H1 (cell line): ENCODE measurements at regions not wholly inside any gene's neighbourhood (a gene's known extent, or its start where the extent isn't known, plus 50 kb on each side); places are given as distances from the start of the nearest gene placed in this dataset.

Source experiments
- EP300 ChIP-seq, 2 experiments: IDR thresholded peaks; 1 replicate in 1 of 2; 2 replicates in 1 of 2; pipeline ENCODE4 v1.6.1; 2011 to 2012; ENCODE audit warnings: low read depth in 2 of 2, low read length in 2 of 2, mild to moderate bottlenecking in 2 of 2, borderline replicate concordance in 1 of 2, inconsistent platforms in 1 of 2, moderate library complexity in 1 of 2
- EZH2 ChIP-seq: fragments of 200-600 bp; sonication (generic); IDR thresholded peaks from 2 replicates; pipeline ENCODE4 v1.7.1; 2012; ENCODE audit warnings: low read depth, mild to moderate bottlenecking, moderate library complexity, low read length, inconsistent platforms; ENCODE audit not compliant: severe bottlenecking
- HDAC2 ChIP-seq, 2 experiments: fragments of 300-600 bp in 1 of 2; sonication (generic) in 1 of 2; IDR thresholded peaks; 2 replicates each; pipeline ENCODE4 v1.6.1; 2011 to 2012; ENCODE audit warnings: low read depth in 2 of 2, low read length in 2 of 2, mild to moderate bottlenecking in 2 of 2, moderate library complexity in 2 of 2, borderline replicate concordance in 1 of 2, inconsistent platforms in 1 of 2
- JUND ChIP-seq: IDR thresholded peaks from 2 replicates; pipeline ENCODE4 v1.6.1; 2011; ENCODE audit warnings: mild to moderate bottlenecking, improper control_type of control experiment, low read length
- KDM4A ChIP-seq: IDR thresholded peaks from one replicate; pipeline ENCODE4 v1.7.1; 2012; ENCODE audit warnings: low read depth, mild to moderate bottlenecking, moderate library complexity, low read length, inconsistent platforms; ENCODE audit not compliant: severe bottlenecking
- KDM5A ChIP-seq: fragments of 200-600 bp; IDR thresholded peaks from 2 replicates; pipeline ENCODE4 v1.7.1; 2012; ENCODE audit warnings: mild to moderate bottlenecking, low read length, inconsistent platforms, mixed read lengths
- POLR2AphosphoS5 ChIP-seq: IDR thresholded peaks from 2 replicates; pipeline ENCODE4 v1.6.1; 2011; ENCODE audit warnings: low read depth, low read length
- SIX5 ChIP-seq: IDR thresholded peaks from 2 replicates; pipeline ENCODE4 v1.6.1; 2011; ENCODE audit warnings: mild to moderate bottlenecking, low read depth, low read length
- TEAD4 ChIP-seq: IDR thresholded peaks from 2 replicates; pipeline ENCODE4 v1.6.1; 2012; ENCODE audit warnings: low read depth, low read length, inconsistent platforms, mixed read lengths
- USF2 ChIP-seq: IDR thresholded peaks from 2 replicates; pipeline ENCODE4 v1.6.1; 2011; ENCODE audit warnings: low read length, improper control_type of control experiment
- TF ChIP-seq, protein P1 (sequence below): fragments of 300-600 bp; sonication (generic); IDR thresholded peaks from 2 replicates; pipeline ENCODE4 v1.7.1; 2012; ENCODE audit warnings: low read length, moderate library complexity, mild to moderate bottlenecking, inconsistent platforms; ENCODE audit not compliant: insufficient replicate concordance

DNA sequence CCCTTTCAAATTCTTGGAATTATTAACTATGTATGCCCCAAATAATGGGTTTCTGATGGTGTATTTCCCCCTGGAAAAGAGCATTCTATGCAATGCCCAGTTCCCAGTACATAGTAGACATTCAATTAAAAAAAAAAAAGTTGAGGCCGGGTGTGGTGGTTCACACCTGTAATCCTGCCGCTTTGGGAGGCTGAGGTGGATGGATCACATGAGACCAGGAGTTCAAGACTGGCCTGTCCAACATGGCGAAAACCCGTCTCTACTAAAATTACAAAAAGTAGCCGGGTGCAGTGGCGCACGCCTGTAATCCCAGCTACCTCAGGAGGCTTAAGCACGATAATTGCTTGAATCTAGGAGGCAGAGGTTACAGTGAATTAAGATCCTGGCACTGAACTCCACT is 83.3 kb upstream of the ZNF217 start (continued):
- TF ChIP-seq, protein P1, sequence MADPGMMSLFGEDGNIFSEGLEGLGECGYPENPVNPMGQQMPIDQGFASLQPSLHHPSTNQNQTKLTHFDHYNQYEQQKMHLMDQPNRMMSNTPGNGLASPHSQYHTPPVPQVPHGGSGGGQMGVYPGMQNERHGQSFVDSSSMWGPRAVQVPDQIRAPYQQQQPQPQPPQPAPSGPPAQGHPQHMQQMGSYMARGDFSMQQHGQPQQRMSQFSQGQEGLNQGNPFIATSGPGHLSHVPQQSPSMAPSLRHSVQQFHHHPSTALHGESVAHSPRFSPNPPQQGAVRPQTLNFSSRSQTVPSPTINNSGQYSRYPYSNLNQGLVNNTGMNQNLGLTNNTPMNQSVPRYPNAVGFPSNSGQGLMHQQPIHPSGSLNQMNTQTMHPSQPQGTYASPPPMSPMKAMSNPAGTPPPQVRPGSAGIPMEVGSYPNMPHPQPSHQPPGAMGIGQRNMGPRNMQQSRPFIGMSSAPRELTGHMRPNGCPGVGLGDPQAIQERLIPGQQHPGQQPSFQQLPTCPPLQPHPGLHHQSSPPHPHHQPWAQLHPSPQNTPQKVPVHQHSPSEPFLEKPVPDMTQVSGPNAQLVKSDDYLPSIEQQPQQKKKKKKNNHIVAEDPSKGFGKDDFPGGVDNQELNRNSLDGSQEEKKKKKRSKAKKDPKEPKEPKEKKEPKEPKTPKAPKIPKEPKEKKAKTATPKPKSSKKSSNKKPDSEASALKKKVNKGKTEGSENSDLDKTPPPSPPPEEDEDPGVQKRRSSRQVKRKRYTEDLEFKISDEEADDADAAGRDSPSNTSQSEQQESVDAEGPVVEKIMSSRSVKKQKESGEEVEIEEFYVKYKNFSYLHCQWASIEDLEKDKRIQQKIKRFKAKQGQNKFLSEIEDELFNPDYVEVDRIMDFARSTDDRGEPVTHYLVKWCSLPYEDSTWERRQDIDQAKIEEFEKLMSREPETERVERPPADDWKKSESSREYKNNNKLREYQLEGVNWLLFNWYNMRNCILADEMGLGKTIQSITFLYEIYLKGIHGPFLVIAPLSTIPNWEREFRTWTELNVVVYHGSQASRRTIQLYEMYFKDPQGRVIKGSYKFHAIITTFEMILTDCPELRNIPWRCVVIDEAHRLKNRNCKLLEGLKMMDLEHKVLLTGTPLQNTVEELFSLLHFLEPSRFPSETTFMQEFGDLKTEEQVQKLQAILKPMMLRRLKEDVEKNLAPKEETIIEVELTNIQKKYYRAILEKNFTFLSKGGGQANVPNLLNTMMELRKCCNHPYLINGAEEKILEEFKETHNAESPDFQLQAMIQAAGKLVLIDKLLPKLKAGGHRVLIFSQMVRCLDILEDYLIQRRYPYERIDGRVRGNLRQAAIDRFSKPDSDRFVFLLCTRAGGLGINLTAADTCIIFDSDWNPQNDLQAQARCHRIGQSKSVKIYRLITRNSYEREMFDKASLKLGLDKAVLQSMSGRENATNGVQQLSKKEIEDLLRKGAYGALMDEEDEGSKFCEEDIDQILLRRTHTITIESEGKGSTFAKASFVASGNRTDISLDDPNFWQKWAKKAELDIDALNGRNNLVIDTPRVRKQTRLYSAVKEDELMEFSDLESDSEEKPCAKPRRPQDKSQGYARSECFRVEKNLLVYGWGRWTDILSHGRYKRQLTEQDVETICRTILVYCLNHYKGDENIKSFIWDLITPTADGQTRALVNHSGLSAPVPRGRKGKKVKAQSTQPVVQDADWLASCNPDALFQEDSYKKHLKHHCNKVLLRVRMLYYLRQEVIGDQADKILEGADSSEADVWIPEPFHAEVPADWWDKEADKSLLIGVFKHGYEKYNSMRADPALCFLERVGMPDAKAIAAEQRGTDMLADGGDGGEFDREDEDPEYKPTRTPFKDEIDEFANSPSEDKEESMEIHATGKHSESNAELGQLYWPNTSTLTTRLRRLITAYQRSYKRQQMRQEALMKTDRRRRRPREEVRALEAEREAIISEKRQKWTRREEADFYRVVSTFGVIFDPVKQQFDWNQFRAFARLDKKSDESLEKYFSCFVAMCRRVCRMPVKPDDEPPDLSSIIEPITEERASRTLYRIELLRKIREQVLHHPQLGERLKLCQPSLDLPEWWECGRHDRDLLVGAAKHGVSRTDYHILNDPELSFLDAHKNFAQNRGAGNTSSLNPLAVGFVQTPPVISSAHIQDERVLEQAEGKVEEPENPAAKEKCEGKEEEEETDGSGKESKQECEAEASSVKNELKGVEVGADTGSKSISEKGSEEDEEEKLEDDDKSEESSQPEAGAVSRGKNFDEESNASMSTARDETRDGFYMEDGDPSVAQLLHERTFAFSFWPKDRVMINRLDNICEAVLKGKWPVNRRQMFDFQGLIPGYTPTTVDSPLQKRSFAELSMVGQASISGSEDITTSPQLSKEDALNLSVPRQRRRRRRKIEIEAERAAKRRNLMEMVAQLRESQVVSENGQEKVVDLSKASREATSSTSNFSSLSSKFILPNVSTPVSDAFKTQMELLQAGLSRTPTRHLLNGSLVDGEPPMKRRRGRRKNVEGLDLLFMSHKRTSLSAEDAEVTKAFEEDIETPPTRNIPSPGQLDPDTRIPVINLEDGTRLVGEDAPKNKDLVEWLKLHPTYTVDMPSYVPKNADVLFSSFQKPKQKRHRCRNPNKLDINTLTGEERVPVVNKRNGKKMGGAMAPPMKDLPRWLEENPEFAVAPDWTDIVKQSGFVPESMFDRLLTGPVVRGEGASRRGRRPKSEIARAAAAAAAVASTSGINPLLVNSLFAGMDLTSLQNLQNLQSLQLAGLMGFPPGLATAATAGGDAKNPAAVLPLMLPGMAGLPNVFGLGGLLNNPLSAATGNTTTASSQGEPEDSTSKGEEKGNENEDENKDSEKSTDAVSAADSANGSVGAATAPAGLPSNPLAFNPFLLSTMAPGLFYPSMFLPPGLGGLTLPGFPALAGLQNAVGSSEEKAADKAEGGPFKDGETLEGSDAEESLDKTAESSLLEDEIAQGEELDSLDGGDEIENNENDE, result no peak
- TF ChIP-seq KDM4A (no peak), TEAD4 (no peak), EP300 (IDR thresholded peaks at IDR 0.05; ENCODE audit: borderline replicate concordance in 1 of 2, low read depth in 2 of 2, low read length in 2 of 2) (no peak), EZH2 (no peak), SIX5 (no peak), USF2 (no peak), JUND (no peak), HDAC2 (IDR thresholded peaks at IDR 0.05; ENCODE audit: borderline replicate concordance in 1 of 2, low read depth in 2 of 2, low read length in 2 of 2) (no peak), KDM5A (no peak), POLR2AphosphoS5 (no peak)
